CD4-positive, alpha-beta T cell treated with Interleukin-17A for 4 hours (primary cell): ENCODE measurements at regions not wholly inside any gene's neighbourhood (a gene's known extent, or its start where the extent isn't known, plus 50 kb on each side); places are given as distances from the start of the nearest gene placed in this dataset.
"Not testable (repeated sequence)": the region's sequence is repeated elsewhere in the genome, so short reads cannot be mapped to it uniquely, and the experiment has no call there.

Experiments
- DNase-seq: peaks from one replicate; pipeline ENCODE4 v3.0.0-alpha.2; 2020; ENCODE audit warnings: mixed read lengths

DNA sequence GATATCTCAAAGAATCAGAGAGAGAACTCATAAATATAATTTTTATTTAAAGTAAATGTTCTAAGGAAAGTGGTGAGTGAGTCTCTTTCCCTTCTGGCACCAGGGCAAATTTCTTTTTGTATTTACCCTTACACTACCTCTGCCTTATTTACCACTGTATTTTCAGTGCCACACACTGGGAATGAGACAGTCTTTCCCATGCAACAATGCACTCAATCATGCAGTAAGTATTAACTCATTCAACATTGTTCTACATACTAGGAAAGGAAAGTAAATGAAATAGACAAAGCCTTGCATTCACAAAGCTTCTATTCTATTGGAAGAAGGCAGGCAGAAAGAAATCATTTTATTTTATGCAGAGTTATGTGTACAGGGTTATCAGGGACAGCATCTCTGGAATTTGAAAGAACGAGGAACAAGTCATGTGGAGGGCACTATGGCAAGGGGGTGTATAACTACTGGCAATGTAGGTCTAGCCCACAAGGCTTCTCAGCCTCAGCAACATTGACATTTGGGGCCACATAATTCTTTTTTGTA is 129.8 kb upstream of the PRDX6 start:
- no peak for DNase-seq

DNA sequence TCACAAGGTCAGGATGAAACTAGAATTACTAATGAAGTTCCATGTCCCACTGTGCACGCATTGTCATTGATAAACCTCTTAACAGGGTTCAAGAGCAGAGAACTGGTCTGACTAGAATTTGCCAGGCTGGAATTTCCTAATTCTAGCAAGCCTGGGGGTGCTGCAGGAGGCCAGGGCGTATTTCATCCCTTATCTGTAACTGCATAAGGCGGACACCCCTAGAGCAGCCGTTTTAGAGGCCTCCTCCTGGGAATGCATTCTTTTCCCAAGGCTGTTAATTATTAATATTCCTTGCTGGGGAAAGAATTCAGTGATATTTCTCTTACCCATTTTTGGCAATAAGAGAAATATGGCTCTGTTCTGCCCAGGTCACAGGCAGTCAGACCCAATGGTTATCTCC is 124.5 kb upstream of the PRDX6 start:
- not testable (repeated sequence) for DNase-seq

DNA sequence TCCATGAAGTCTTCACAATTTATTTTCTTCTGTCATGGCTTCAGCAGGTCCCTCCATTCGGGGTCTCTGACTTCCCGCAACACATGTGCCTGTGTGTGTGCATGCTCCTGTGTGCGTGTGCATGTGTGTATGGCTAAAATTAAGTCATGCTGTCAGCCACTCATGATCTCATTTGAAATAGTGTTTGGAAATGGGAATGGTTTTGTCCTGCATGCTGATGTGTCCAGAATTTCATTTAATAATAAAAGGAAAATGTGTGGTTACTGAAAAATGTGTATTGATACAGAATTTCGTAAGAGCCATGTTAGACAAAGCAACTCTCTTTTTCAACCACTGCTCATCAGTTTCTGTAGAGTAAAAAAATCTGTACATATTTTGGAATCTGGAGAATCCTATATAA is 123.8 kb upstream of the PRDX6 start:
- no peak for DNase-seq

DNA sequence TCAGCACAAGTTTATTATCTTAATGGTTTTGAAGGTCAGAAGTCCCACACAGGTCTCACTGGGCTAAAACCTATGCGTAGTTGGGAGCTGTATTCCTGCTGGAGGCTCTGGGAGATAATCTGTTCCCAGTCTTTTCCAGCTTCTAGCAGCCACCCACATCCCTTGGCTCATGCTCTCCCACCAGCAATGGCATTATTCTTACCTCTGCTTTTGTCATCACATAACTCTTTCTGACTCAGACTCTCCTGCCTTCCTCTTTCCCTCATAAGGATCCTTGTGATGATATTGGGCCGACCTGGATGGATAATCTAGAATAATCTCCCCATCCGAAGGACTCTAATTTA is 122.2 kb upstream of the PRDX6 start:
- DNase-seq, result no peak

DNA sequence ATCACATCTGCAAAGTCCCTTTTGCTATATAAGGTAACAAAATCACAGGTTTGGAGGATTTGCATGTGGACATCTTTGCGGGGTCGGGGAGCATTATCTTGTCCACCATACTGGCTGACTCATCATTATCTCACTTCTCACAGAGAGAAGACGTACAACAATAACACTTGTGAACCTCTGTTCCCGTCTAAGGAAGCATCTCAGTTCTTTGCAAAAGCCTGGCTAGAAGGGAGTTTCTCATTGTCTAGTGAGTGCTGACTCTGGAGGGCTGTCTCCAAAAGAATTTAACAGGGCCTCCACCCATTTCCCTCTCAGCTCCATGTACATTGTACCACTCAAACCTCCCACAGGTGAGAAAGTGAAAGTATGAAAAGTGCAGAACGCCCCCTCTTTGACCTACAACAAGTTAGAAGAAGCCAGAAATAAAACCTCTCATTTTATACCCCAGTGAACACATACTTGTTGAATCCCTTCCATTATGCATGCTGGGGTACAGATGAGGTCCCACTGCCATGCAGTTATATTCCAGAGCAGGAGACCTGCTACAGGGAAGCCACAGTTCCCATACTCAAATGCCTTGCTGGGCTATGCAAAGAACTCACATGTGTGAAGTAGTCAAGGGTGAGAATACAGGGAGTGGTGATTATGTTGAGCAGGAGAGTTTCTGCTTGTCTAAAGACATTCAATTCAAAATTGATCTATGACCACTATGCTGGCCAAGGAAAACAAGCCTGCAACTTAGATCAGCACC is 121.7 kb upstream of the PRDX6 start:
- DNase-seq, result no peak

DNA sequence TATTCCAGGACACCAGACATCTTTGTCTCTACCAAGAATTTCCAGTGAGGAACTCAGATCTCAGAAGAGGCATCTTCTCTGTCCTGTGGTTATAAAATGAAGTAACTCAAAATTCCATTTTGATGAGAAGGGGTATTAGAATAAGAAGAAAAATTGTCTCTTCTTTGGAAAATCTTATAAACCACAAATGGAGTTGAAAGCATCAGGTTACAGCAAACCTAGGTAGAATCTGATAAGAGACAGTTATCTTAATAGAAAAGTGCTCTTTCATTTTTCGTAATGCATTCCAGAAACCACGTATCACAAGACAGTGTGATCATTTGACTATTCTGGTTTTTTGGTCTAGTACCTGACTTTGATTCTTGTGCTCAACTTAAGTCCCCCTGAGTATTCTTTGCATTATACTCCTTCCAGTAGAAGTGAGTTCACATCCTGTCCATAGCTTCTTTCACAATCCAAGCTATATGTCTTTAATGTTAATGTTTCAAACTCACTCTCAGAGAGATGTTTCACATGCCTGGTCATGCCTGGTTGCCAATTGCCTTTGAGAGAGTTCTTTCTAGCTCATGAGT is 120.9 kb upstream of the PRDX6 start:
- no peak for DNase-seq

DNA sequence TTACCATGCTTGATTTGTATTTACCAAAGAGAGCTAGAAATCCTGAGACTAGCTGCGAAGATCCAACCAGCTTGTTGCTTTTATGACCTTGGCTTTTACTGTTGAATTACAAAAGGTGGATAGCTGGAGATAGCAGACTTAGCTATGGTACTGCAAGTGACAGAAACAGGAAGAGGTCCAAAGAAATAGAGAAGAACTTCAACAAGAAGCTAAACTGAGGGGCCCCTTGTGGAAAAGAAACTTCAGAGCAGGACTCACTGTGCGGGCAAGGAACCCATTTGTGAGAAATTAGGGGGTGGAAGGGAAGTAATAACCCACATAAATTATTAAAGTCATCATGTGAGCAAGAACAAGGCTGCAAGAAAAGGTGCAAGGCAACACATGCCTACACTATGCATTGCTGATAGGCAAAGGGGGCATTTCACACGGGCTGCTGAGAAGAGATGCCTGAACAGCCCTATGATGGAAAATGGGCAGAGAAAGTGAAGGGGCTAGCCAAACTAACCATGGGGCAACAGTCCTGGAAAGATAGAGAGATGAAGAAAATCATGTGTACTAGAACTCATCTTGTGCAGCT is 116.6 kb upstream of the PRDX6 start:
- no peak for DNase-seq

DNA sequence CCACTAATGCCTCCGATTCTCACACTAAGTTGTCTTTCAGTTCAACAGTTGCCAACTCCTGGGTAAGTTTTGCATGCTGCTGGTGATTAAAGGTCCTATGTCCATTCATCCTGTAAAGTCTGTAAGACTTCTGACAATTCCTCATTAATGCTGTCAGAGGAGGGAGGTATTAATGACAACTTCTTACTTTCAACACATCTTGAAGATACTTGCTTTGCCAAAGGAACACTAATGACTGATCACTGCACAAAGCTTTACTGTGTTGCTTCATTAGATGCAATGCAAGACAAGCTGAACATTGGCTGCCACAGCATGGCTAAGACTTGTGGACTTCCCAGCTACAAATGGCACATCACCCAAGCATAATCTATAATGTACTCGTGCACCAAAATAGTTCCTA is 114.6 kb upstream of the PRDX6 start:
- no peak for DNase-seq

DNA sequence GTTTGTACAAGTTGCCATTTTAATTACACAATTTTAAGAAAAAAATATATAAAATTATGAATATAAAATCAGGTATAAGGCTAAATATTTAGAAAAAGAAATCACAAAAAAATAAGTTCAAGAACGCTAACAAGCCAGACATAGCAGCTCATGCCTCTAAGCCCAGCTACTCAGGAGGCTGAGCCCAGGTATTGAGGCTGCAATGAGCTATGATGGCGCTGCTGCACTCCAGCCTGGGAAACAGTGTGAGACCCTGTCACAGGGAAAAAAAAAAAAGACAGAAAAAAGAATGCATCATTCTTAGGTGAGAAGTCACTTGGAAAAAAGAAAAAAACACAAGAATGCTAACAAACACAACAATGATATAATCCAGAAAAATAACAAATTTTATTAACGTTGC is 112.3 kb upstream of the PRDX6 start:
- DNase-seq, result no peak

DNA sequence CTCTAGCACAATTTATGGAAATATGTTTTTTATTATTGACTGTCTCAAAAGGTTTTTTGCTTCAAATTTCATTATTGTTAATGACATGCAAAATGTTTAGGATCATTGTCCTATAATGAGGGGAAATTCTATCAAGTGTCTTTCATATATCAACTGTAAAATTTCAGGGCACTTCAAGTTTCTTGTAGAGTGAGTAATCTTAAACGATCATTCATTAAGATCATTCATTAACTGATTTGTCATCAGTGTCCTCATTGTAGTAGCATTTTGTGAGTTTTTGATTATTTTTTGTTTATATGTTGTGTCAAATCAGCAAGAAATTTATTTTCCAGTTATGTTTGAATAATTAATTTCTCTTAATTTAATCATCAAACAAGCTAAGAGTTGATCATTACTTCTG is 111.8 kb upstream of the PRDX6 start:
- DNase-seq, result no peak

DNA sequence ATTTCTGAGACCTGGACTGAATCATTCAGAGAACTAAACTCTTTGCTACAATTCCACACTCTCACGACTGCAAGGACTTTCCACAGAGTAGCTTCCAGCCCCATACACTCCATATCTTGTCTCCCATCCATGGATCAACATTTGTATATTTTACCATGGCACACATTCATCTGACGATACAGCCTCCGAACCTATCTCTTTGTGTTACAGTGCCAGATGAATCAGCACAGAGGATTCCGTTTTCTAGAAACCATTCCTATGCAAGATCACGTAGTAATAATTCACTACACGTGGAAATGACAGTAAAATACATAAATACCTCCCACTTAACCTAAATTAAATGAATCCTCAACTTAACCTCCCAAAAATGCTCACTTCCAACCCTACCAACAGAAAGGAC is 110.0 kb upstream of the PRDX6 start:
- no peak for DNase-seq

DNA sequence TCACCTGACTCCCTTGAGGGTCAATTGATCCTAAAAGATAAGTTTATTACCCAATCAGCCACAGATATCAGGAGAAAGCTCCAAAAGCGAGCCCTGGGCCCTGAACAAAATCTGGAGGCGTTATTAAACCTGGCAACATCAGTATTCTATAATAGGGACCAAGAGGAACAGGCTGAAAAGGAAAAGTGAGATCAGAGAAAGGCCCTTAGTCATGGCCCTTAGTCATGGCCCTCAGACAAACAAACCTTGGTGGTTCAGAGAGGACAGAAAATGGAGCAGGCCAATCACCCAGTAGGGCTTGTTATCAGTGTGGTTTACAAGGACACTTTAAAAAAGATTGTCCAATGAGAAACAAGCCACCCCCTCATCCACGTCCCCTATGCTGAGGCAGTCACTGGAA is 106.5 kb upstream of the PRDX6 start:
- not testable (repeated sequence) for DNase-seq

DNA sequence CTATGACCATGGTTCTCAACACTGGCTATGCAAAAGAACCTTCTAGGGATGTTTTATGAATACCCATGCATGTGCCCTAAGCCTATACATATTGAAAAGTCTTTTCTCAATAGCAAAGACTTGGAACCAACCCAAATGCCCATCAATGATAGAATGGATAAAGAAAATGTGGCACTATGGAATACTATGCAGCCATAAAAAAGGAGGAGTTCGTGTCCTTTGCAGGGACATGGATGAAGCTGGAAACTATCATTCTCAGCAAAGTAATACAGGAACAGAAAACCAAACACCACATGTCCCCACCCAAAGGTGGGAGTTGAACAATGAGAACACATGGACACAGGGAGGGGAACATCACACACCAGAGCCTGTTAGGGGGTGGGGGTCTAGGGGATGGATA is 101.1 kb upstream of the PRDX6 start:
- not testable (repeated sequence) for DNase-seq

DNA sequence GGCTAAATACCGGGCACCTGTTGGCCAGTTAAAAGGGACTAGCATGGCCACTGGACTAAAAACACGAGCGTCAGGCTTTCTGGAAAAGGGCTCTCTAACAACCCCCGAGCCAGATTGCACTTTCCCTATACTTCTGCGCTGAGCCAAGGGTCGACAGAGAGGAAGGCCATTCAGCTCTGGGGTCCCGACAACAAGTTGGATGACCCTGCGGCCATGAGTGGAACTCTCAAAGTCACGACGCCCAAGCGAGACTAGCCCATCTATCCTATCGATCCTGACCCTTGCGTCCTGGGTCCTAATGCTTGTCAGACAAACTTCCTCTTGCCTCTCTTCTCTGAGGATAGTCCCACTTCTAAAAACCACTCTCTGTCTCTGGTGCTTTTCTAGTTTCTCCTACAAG is 99.9 kb upstream of the PRDX6 start:
- no peak for DNase-seq

DNA sequence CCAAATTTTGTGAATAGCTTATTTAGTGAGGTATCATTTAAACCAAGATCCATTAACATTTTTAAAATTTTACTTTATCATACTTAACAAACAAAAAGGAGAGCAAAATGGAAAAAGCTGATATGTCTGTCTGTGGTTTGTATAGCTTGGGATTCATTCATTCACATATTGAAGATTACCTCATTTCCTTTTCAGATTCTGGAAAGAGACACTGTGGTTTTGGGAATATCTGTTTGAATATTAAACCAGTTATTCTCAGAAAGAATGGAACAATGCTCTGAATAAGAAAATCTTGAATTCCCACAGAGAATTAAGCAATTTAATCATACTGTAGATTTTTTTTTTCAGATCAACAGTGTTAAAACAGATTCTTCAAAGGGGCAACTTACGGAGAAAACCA is 93.8 kb upstream of the PRDX6 start:
- DNase-seq, result no peak

DNA sequence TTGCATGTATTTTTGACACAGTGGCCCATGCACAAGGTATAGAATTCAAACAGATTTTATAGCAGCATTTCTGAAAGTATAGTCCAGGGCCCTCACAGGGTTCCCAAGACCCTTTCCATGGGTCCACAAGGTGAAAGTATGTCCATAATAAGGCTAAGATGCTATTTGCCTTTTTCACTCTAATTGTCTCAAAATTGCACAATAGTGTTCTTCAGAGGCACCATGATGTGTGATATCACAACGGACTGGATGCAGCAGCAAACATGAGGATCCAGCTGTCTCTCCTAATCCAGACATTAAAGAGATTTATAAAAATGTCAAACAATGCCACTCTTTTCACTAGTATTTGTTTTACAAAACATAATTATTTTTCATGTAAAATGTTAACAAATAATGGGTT is 88.8 kb upstream of the PRDX6 start:
- no peak for DNase-seq

DNA sequence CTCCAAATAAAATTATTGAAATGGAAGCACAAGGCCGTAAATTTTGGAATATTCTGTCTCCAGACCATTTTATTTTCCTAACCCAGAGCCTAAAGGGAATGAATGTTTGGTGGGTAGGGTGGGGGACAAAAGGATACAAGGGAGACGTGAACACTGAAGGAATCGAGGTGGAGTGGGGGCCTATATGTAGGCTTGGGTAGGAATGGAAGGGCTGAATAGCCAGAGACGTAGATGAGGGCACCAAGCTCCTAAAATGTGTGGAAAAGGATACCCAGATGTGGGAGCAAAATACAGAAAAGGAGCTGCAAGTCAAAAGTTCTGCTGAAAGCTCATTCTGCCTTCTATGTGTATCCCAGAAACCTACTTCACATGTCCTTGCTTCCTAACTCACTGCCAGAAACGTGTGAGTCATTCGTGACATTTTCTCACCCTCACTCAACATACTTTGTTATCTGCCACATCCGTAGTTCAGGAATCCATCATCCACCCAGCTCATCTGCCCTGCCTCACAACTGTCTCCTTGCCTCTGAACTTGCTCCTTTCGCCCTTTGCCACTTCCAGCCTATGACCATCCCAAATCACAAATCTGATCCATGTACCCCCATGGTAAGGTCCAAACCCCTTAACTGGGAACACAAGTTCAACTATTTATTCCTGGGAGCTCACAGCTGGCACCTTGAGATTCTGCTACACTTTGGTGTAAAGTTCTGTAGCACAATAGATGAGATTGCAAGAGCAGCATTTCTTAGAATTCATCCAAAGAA is 84.1 kb upstream of the PRDX6 start:
- no peak for DNase-seq

DNA sequence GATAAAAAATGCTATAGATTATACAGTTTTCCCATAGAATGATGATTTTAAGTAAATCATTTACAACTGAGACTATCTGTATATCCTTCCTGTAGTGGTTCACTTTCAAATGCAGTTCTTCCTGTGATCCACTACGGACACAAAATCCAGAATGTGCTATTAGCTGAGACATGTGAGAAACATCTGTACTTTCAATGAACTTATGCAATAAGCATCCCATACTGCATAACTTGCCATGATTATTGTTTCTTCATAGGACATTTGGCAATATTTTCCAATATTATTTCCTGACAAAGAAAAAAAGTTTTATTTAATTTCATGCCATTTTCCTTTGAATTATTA is 83.5 kb upstream of the PRDX6 start:
- DNase-seq, result no peak

DNA sequence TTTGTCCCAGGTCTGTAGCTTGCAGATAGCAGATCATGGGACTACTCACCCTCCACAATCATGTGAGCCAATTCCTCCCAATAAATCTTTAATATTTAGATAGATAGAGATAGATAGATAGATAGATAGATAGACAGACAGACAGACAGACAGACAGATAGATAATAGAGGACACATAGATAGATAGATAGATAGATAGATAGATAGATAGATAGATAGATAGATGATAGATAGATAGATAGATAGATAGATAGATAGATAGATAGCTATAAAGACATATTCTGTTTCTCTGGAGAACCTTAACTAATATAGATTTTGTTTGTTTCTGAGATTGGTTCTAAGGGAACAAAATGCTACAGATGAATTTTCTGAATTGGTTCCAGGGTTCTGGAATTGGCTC is 82.3 kb upstream of the PRDX6 start:
- DNase-seq, result not testable (repeated sequence)

DNA sequence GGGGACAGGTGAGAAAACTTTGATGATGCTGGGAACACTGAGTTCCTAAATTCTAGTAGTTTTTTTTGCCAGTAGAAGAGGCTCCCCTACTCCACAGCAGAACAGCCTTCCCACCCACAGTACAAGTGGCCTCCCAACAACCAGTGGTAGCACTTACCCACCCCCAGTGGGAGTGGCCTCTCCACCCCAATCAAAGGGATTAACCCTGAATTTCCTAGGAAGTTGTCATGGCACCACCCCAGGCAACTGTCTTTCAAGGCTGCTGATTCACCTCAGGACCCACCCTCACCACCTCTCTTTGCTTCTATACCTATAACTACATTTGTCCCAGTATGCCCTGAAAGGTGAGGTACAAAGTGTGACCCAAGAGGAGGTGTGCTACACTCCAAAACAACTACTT is 81.4 kb upstream of the PRDX6 start:
- no peak for DNase-seq

DNA sequence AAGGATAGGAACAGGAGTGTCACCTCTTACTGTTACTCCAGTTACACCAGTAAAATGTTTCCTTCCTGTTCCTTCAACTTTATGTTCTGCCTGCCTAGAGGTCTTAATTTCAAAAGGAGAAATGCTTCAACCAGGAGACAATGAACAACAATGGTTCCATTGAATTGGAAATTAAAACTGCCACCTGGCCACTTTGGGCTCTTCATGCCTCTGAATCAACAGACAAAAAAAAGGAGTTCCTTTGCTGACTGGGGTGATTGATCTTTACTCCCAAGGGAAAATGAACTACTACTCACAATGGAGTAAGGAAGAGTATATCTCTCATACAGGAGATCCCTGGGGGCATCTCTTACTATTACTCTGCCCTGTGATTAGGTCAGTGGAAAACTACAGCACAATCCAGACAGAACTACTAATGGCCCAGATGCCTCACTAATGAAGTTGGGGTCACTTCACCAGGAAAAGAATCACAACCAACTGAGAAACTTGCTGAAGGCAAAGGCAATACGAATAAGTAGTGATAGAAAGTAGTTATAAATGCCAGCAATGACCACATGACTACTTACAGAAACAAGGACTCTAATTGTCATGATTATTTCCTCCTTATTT is 76.6 kb upstream of the PRDX6 start:
- no peak for DNase-seq

DNA sequence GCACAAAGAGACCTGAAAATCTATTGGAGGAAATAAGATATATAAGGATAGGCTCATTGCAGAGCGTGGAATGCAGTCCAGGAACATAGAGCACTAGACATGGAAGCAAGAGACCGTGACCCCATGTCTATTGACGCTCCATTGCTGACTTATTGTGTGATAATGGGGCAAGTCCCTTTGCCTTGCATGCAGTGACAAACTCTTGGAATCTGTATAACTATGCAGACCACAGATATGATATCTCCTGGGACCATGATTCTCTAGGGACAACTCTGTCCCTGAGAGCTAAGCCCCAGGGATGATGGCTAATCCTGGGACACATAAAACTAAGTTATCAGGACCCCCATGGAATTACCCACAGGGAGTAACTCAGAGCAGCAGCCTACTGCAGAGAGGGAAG is 73.1 kb upstream of the PRDX6 start:
- no peak for DNase-seq

DNA sequence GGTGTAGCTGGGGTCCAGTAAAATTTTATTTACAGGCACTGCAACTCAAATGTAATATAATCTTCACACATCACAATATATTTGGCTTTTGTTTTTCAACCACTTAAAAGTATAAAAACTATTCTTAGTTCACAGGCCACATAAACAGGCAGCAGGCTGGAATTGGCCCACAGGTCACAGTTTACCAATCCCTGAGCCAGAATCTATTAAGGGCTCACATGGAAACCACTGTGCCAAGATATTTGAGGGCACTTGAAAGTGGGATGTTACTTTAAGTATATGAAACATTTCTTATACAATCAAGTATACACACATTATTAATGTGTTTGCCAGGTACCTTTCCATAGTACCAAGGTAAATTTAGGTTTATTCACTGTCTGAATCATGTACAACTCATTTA is 71.9 kb upstream of the PRDX6 start:
- no peak for DNase-seq

DNA sequence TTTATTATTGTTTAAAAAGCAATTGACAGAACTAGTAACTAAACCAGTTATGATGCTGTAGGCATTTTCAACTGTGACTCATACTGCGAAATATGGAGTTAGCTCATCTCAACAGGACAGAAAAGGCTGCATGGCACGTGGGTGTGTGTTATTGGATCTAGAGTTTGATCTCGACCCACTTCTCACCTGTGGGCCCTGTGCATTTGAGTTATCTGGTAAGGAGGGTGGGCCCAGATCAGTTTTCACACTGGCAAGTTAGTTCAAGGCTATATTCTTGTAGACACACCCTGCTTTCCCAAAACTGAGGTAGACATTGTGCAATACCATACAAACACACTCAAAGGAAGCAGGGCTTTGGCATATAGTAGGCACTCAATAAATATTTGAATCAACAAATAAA is 71.3 kb upstream of the PRDX6 start:
- DNase-seq, result no peak
